Neural cell (in vitro differentiated cells): ENCODE measurements at regions not wholly inside any gene's neighbourhood (a gene's known extent, or its start where the extent isn't known, plus 50 kb on each side); places are given as distances from the start of the nearest gene placed in this dataset.

Experiments used
- EZH2 ChIP-seq: fragments of 200-600, 300-800 bp; shearing (Covaris generic), sonication (generic); IDR thresholded peaks from 2 replicates; pipeline ENCODE4 v1.6.1; 2014; ENCODE audit warnings: antibody characterized with exemption, low read length, borderline replicate concordance, mild to moderate bottlenecking; ENCODE audit not compliant: insufficient read depth, poor library complexity, severe bottlenecking
- MXI1 ChIP-seq: fragments of 450-650 bp; conservative IDR thresholded peaks from 2 replicates; pipeline ENCODE4 v1.6.1; 2014; ENCODE audit warnings: antibody characterized with exemption, mild to moderate bottlenecking; ENCODE audit not compliant: poor library complexity, severe bottlenecking
- POLR2AphosphoS5 ChIP-seq: IDR thresholded peaks from 2 replicates; pipeline ENCODE4 v1.6.1; 2012
- TAF1 ChIP-seq: IDR thresholded peaks from 2 replicates; pipeline ENCODE4 v1.6.1; 2012; ENCODE audit warnings: low read depth
- TF ChIP-seq, protein P1 (sequence below): fragments of 450-650 bp; IDR thresholded peaks from 2 replicates; pipeline ENCODE4 v1.5.1; 2014; ENCODE audit warnings: antibody characterized with exemption, mild to moderate bottlenecking, moderate library complexity; ENCODE audit not compliant: poor library complexity, severe bottlenecking
- TF ChIP-seq, protein P2 (sequence below): IDR thresholded peaks from 2 replicates; pipeline ENCODE4 v1.6.1; 2012; ENCODE audit warnings: borderline replicate concordance

DNA sequence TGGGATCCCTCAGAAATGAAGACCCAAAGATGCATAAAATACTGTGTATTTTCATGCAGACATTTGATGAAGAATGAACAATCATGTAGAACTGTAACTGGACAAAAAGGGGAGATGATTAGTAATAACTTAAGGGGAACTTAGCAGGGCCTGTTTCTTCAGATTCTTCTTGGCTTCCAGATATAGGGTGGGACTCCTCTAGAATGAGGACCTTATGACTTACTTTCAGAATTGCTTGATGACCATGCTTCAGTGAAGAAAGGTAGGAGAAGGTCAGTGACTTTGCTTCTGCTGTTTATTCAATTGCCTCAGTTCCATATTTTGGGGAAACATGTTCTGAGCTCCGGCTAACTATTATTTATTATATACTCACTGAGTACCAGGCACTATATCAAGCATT lies 580.8 kb downstream of the CENPC start:
- TF ChIP-seq, protein P1, sequence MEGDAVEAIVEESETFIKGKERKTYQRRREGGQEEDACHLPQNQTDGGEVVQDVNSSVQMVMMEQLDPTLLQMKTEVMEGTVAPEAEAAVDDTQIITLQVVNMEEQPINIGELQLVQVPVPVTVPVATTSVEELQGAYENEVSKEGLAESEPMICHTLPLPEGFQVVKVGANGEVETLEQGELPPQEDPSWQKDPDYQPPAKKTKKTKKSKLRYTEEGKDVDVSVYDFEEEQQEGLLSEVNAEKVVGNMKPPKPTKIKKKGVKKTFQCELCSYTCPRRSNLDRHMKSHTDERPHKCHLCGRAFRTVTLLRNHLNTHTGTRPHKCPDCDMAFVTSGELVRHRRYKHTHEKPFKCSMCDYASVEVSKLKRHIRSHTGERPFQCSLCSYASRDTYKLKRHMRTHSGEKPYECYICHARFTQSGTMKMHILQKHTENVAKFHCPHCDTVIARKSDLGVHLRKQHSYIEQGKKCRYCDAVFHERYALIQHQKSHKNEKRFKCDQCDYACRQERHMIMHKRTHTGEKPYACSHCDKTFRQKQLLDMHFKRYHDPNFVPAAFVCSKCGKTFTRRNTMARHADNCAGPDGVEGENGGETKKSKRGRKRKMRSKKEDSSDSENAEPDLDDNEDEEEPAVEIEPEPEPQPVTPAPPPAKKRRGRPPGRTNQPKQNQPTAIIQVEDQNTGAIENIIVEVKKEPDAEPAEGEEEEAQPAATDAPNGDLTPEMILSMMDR: no peak
- TF ChIP-seq EZH2: no peak
- TF ChIP-seq, protein P2, sequence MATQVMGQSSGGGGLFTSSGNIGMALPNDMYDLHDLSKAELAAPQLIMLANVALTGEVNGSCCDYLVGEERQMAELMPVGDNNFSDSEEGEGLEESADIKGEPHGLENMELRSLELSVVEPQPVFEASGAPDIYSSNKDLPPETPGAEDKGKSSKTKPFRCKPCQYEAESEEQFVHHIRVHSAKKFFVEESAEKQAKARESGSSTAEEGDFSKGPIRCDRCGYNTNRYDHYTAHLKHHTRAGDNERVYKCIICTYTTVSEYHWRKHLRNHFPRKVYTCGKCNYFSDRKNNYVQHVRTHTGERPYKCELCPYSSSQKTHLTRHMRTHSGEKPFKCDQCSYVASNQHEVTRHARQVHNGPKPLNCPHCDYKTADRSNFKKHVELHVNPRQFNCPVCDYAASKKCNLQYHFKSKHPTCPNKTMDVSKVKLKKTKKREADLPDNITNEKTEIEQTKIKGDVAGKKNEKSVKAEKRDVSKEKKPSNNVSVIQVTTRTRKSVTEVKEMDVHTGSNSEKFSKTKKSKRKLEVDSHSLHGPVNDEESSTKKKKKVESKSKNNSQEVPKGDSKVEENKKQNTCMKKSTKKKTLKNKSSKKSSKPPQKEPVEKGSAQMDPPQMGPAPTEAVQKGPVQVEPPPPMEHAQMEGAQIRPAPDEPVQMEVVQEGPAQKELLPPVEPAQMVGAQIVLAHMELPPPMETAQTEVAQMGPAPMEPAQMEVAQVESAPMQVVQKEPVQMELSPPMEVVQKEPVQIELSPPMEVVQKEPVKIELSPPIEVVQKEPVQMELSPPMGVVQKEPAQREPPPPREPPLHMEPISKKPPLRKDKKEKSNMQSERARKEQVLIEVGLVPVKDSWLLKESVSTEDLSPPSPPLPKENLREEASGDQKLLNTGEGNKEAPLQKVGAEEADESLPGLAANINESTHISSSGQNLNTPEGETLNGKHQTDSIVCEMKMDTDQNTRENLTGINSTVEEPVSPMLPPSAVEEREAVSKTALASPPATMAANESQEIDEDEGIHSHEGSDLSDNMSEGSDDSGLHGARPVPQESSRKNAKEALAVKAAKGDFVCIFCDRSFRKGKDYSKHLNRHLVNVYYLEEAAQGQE: no peak
- no peak for TF ChIP-seq MXI1
- no peak for TF ChIP-seq TAF1
- no peak for TF ChIP-seq POLR2AphosphoS5
